ENCODE measurements at regions not wholly inside any gene's neighbourhood (a gene's known extent, or its start where the extent isn't known, plus 50 kb on each side); places are given as distances from the start of the nearest gene placed in this dataset.

- CTCF ChIA-PET: interaction anchor here (0.6 kb wide), 1 partner anchor 561 kb away, joined by 4 read pairs; no protein-coding TSS in a partner anchor
- 34% methylated on average over 2 of the region's 9 CpGs; no CpG with 5 or more reads in 1 of the 2 experiments for WGBS, 2 experiments (ENCODE audit: extremely low coverage in 2 of 2, insufficient read length in 1 of 2)
These were observed 134.9 kb upstream of the SLITRK2 start for GRCh38 chrX:145682518-145683298.

More at GRCh38 chrX:145682518-145683298, 134.9 kb upstream of the SLITRK2 start:
- Histone ChIP-seq H3K4me1 (ENCODE audit: control insufficient read depth, insufficient read depth, low read length) (no peaks in the 10 kb centered on the region), H3K79me1 (ENCODE audit: low read depth in 1 of 2, low read length in 2 of 2) (no peaks in the 10 kb centered on the region), H3K18ac (ENCODE audit: low read depth, low read length) (no peak overlapping the region), H2BK5ac (ENCODE audit: low read depth, low read length, poor library complexity, severe bottlenecking) (no peak overlapping the region), H3K4me3 (ENCODE audit: insufficient read depth, low read depth, low read length) (no peak overlapping the region), H3K56ac (ENCODE audit: extremely low read depth, insufficient read depth, low read length) (no peak overlapping the region), H3K27ac (ENCODE audit: insufficient read depth, low read length) (no peak overlapping the region), H2AFZ (replicated peaks; ENCODE audit: low read length, poor library complexity) (no peak overlapping the region), H3K9ac (ENCODE audit: low read depth, low read length) (no peak overlapping the region), H3K27me3 (ENCODE audit: control insufficient read depth, insufficient read depth, low read length) (no peaks in the 10 kb centered on the region), H2BK20ac (ENCODE audit: low read depth, low read length) (no peak overlapping the region), H4K5ac (ENCODE audit: low read depth, low read length) (no peak overlapping the region), H3K23ac (ENCODE audit: low read depth, low read length) (no peak overlapping the region), H4K20me1 (ENCODE audit: insufficient read depth, low read length) (no peaks in the 10 kb centered on the region), H4K8ac (ENCODE audit: low read depth in 2 of 2, low read length in 2 of 2) (no peak overlapping the region), H3K9me3 (ENCODE audit: control insufficient read depth, insufficient read depth, low read length) (peaks cover 2% of the 10 kb centered on the region; the same call in 1 of the 2 replicates), H2BK15ac (ENCODE audit: low read depth, low read length) (no peak overlapping the region), H3K14ac (replicated peaks; ENCODE audit: low read depth, low read length) (no peak overlapping the region), H4K91ac (ENCODE audit: insufficient read depth, low read depth, low read length) (no peak overlapping the region), H2AK5ac (ENCODE audit: low read depth, low read length) (no peak overlapping the region), H2AK9ac (replicated peaks; ENCODE audit: low read depth, low read length, poor library complexity) (no peak overlapping the region), H3K9me1 (ENCODE audit: insufficient read depth, low read length) (no peaks in the 10 kb centered on the region), H3K4me2 (ENCODE audit: low read depth, low read length) (no peak overlapping the region), H2BK120ac (ENCODE audit: low read depth, low read length) (no peak overlapping the region), H3K4ac (ENCODE audit: low read depth, low read length) (no peak overlapping the region), H3K36me3 (ENCODE audit: control insufficient read depth, insufficient read depth, low read length) (no peaks in the 10 kb centered on the region)
- no TSS peak for BruUV-seq (replicated peaks)
- intact Hi-C loops (cut with micrococcal nuclease): no loop called here
- TF ChIP-seq POLR2A (IDR thresholded peaks at IDR 0.05; ENCODE audit: low read depth, low read length) (no peak), CHD1 (IDR thresholded peaks at IDR 0.05; ENCODE audit: low read depth, low read length) (no peak), MXI1 (IDR thresholded peaks at IDR 0.05; ENCODE audit: borderline replicate concordance, low read depth, low read length) (no peak), RAD21 (IDR thresholded peaks at IDR 0.05; ENCODE audit: low read length) (no peak), RFX5 (IDR thresholded peaks at IDR 0.05; ENCODE audit: low read depth, low read length) (no peak), MAFK (IDR thresholded peaks at IDR 0.05; ENCODE audit: low read depth, low read length) (no peak), CEBPB (IDR thresholded peaks at IDR 0.05; ENCODE audit: low read depth, low read length) (no peak), FOS (IDR thresholded peaks at IDR 0.05; ENCODE audit: low read depth, low read length) (no peak), NFE2L2 (IDR thresholded peaks at IDR 0.05; ENCODE audit: low read depth, low read length) (no peak), MAZ (IDR thresholded peaks at IDR 0.05; ENCODE audit: borderline replicate concordance, low read depth, low read length) (no peak), SMC3 (IDR thresholded peaks at IDR 0.05; ENCODE audit: low read depth, low read length) (no peak), BHLHE40 (IDR thresholded peaks at IDR 0.05; ENCODE audit: low read depth, low read length) (no peak), RCOR1 (IDR thresholded peaks at IDR 0.05; ENCODE audit: insufficient replicate concordance, low read length) (no peak)
- TF ChIP-seq, protein P1, sequence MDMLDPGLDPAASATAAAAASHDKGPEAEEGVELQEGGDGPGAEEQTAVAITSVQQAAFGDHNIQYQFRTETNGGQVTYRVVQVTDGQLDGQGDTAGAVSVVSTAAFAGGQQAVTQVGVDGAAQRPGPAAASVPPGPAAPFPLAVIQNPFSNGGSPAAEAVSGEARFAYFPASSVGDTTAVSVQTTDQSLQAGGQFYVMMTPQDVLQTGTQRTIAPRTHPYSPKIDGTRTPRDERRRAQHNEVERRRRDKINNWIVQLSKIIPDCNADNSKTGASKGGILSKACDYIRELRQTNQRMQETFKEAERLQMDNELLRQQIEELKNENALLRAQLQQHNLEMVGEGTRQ (IDR thresholded peaks at IDR 0.05; ENCODE audit: low read depth, low read length): no peak
- TF ChIP-seq, protein P2, sequence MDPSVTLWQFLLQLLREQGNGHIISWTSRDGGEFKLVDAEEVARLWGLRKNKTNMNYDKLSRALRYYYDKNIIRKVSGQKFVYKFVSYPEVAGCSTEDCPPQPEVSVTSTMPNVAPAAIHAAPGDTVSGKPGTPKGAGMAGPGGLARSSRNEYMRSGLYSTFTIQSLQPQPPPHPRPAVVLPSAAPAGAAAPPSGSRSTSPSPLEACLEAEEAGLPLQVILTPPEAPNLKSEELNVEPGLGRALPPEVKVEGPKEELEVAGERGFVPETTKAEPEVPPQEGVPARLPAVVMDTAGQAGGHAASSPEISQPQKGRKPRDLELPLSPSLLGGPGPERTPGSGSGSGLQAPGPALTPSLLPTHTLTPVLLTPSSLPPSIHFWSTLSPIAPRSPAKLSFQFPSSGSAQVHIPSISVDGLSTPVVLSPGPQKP (IDR thresholded peaks at IDR 0.05; ENCODE audit: borderline replicate concordance, low read depth, low read length): no peak
- TF ChIP-seq, protein P3, sequence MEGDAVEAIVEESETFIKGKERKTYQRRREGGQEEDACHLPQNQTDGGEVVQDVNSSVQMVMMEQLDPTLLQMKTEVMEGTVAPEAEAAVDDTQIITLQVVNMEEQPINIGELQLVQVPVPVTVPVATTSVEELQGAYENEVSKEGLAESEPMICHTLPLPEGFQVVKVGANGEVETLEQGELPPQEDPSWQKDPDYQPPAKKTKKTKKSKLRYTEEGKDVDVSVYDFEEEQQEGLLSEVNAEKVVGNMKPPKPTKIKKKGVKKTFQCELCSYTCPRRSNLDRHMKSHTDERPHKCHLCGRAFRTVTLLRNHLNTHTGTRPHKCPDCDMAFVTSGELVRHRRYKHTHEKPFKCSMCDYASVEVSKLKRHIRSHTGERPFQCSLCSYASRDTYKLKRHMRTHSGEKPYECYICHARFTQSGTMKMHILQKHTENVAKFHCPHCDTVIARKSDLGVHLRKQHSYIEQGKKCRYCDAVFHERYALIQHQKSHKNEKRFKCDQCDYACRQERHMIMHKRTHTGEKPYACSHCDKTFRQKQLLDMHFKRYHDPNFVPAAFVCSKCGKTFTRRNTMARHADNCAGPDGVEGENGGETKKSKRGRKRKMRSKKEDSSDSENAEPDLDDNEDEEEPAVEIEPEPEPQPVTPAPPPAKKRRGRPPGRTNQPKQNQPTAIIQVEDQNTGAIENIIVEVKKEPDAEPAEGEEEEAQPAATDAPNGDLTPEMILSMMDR (conservative IDR thresholded peaks at IDR 0.05; ENCODE audit: low read depth, low read length): no peak
- ATAC-seq (ENCODE audit: low read depth) (no peak), DNase-seq (no peak)
- POLR2A ChIA-PET (ENCODE audit: unreplicated experiment): no interaction called here
- in situ Hi-C loops (cut with MboI; ENCODE audit: low sequenced_read_pairs): no loop called here
- dilution Hi-C loops (cut with HindIII; ENCODE audit: low sequenced_read_pairs, unreplicated experiment): no loop called here

Data from IMR-90 (cell line).